NCI-H2107 (cell line): ENCODE measurements at regions not wholly inside any gene's neighbourhood (a gene's known extent, or its start where the extent isn't known, plus 50 kb on each side); places are given as distances from the start of the nearest gene placed in this dataset.

Experiments
- DNase-seq: peaks from one replicate; lab custom pipeline; 2025; lab: John Stamatoyannopoulos, UW

DNA sequence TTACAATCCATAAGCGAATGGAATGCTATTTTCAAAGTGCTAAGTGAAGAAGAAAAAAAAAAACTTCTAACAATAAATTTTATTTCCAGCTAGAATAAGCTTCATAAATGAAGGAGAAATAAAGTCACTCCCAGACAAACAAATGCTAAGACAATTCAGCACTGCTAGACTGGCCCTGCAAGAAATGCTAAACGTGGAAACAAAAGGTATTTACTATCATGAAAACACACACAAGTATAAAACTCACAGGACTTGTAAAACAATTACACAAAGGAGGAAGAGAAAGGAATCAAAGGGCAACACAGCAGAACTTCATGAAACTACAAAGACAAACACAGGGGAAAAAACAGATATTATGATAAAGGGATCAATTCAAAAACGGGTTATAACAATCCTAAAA lies 85.8 kb upstream of the NELL2 start:
- no peak for DNase-seq

DNA sequence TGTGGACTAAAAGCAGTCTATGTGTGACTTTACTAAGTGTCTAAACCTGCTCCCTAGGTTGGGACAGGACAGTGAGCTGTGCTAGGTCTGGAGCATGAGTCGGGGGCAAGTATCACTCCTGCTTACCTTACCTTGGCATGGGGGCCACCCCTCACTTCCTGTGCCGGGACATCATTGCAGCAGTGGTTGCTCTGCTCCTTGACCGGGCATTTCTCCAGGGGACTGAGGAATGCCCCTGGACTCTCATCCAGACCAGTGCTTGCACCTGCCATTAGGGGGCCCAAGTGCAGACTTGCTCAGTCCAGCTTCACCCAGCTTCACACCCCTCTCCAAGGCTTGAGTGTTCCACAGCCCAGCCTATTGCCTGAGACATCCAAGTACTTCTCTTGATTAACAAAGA lies 84.7 kb upstream of the NELL2 start:
- DNase-seq: no peak

DNA sequence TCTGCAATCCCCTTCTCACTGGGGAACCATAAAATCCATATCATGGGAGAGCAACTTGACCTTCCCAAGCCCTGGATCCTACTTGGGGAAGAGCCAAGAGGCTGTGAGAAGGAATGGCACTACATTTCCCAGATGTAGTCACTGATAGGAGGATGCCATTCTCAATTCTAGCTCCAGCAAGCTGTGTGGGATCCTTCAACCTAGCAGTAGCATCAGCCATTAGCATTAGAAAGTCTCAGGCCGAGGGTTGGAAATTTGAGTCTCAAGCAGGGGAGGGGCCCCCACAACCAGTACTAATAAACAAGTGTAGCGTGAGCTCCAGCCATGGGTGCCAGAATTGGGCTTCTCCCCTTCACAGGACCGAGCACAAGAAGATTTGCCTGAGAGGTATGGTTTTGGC lies 84.3 kb upstream of the NELL2 start:
- no peak for DNase-seq

DNA sequence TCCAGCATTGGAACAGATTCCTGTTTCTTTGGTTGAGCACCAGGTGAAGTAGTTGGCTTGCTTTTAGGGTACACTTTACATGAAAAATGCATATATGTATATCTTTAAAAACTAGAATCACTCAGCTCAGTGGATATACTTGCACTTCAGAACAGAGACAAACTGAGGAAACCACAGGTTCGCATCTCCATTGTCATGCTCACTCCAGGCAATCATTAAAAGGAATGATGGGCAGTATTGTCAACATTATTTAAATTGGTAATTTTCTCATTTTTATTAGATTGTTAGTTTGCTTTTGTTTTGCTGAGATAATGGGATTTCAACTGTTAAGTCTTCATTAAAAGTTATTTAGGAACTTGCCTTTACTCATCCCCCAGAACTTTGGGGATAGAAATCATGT lies 71.0 kb upstream of the NELL2 start:
- no peak for DNase-seq

DNA sequence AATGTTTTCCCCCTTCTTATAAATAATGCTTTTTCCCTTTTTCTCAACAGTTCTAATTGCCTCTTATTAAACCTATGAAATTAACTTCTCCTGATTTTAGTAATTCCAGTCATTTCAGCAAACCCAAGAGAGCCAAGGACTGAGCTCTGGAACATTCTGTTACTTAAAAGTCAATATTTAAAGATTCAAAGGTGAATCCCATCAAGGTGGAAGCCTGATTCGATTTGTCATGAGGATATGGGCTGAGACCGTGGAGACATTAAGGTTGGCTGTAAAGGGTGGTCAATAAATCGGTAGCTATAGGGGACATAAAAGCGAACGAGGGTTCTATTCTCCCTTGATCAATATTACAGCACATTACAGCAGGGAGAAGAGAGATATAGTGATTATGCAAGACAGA lies 66.6 kb upstream of the NELL2 start:
- no peak for DNase-seq

DNA sequence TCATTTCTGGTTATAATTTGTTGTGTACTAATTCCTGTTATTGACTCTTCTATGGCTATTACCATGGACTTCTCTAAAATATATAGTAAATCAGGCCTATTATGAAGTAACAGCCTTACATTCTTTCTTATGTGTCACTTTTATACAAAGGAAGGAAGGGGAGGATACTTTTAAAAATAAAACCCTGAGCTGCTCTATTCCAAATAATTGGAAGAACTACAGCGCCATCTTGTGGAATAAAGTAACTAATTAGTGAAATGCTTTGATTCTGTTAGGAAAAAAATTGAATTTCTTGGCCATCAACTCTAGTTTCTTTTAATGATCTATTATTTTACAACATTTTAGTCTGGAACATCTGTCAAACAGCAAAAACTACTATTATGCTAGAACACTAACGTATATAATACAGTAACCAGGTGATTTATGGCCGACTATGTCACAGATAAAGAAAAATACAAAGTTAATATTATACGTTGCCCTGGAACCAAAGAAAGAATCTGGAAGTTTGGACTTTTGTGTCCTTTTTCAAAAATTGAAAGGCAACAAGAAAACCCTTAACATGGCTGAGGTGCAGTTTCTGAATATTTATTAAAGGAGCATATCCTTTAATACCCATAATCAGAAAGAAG lies 55.0 kb upstream of the NELL2 start:
- peak; percentile 56 for DNase-seq

DNA sequence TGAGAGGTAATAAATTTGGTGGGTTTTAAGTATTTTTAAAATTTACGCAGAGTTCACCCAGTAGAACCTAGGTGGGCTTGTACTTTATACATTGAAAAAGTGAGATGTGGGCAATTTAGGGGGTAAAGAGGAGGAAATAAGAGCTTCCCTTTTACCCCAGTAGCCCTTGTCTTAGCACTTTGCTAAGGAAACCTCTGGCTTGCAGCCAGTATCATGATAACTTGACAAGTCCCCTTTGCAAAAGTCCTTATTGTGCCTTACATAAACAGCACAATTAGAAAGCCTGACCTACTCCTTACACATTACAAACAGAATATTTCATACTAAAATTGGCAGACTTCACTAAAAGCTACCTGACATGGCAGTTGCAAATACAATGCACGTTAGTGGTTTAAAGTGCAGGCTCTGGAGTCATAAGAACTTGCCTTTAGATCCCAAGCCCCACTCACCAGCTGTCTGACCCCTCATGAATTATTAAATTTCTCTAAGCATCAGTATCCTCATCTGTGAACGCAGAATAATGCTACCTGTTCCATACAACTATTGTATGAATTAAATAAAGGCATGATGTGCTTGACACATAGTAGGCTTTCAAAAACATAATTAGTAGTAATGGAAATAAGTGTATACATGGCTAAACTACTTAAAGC lies 53.2 kb upstream of the NELL2 start:
- DNase-seq: no peak
